ENCODE measurements at regions not wholly inside any gene's neighbourhood (a gene's known extent, or its start where the extent isn't known, plus 50 kb on each side); places are given as distances from the start of the nearest gene placed in this dataset.
"Not testable (repeated sequence)": the region's sequence is repeated elsewhere in the genome, so short reads cannot be mapped to it uniquely, and the experiment has no call there.

- DNase-seq (ENCODE audit: low read depth) = no peak
These were observed 69.7 kb upstream of the RASA1 start for GRCh38 chr5:87198010-87198409.

- DNase-seq (ENCODE audit: low read depth) = not testable (repeated sequence)
These were observed 68.4 kb upstream of the RASA1 start for GRCh38 chr5:87199246-87199645.

DNA sequence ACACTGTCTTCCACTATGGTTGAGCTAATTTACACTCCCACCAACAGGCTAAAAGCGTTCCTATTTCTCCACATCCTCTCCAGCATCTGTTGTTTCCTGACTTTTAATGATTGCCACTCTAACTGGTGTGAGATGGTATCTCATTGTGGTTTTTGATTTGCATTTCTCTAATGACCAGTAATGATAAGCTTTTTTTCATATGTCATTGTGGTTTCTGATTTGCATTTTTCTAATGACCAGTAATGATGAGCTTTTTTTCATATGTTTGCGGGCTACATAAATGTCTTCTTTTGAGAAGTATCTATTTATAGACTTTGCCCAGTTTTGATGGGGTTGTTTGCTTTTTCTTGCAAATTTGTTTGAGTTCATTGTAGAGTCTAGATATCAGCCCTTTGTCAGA, 68.0 kb upstream of the RASA1 start:
- not testable (repeated sequence) for DNase-seq (ENCODE audit: low read depth)

DNA sequence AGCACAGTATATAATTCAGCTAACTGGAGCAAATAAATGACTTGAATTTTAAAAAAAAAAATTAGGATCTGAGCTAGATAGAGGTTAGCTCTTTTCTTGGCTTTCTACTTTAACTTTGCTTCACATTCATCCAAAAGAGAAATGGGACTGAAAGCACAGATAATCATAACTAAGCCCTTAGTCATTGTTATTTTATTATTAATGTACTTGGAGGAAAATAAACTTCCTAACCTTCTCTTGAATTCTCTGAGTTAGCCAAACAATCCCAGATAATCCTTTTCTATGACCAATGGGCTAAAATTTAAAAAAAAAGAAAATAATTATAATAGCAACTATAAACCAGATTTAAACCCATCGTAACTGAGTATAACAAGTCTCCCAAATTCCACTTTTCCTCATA, 57.6 kb upstream of the RASA1 start:
- no peak for DNase-seq (ENCODE audit: low read depth)

GRCh38 chr5:87210743-87211142, 56.9 kb upstream of the RASA1 start:
- no peak for DNase-seq (ENCODE audit: low read depth)

GRCh38 chr5:87211676-87212075, 56.0 kb upstream of the RASA1 start:
- DNase-seq (ENCODE audit: low read depth) = no peak

DNA sequence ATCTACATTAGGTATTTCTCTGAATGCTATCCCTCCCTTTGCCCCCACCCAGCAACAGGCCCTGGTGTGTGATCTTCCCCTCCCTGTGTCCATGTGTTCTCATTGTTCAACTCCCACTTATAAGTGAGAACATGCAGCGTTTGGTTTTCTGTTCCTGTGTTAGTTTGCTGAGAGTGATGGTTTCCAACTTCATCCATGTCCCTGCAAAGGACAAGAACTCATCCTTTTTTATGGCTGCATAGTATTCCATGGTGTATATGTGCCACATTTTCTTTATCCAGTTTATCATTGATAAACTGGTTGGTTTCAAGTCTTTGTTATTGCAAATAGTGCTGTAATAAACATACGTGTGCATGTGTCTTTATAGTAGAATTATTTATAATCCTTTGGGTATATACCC, 55.5 kb upstream of the RASA1 start:
- not testable (repeated sequence) for DNase-seq (ENCODE audit: low read depth)

DNA sequence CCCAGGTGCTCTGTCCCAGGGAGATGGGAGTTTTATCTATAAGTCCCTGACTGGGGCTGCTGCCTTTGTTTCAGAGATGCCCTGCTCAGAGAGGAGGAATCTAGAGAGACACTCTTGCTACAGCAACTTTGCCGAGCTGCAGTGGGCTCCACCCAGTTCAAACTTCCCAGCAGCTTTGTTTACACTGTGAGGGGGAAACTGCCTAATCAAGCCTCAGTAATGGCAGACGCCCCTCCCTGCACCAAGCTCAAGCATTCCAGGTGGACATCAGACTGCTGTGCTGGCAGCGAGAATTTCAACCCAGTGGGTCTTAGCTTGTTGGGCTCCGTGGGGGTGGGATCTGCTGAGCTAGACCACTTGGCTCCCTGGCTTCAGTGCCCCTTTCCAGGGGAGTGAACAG, 50.2 kb upstream of the RASA1 start:
- not testable (repeated sequence) for DNase-seq (ENCODE audit: low read depth)
